CD4-positive, alpha-beta T cell treated with Interleukin-17A for 4 hours (primary cell): ENCODE measurements at regions not wholly inside any gene's neighbourhood (a gene's known extent, or its start where the extent isn't known, plus 50 kb on each side); places are given as distances from the start of the nearest gene placed in this dataset.

Source experiments
- DNase-seq: peaks from one replicate; pipeline ENCODE4 v3.0.0-alpha.2; 2020; ENCODE audit warnings: mixed read lengths

- DNase-seq: no peak
Measured at GRCh38 chr1:82453511-82454185, 652.9 kb downstream of the ADGRL2 start.

GRCh38 chr1:82452096-82452495 lies 651.4 kb downstream of the ADGRL2 start:
- no peak for DNase-seq

GRCh38 chr1:82451191-82451590 lies 650.5 kb downstream of the ADGRL2 start:
- no peak for DNase-seq

- DNase-seq: no peak
Measured at GRCh38 chr1:82449506-82450057, 648.8 kb downstream of the ADGRL2 start.

GRCh38 chr1:82446955-82447354 lies 646.2 kb downstream of the ADGRL2 start:
- no peak for DNase-seq

- no peak for DNase-seq
Measured at GRCh38 chr1:82446236-82446635, 645.5 kb downstream of the ADGRL2 start.

GRCh38 chr1:82445827-82446226 lies 645.1 kb downstream of the ADGRL2 start:
- no peak for DNase-seq

- DNase-seq: no peak
Measured at GRCh38 chr1:82445132-82445531, 644.4 kb downstream of the ADGRL2 start.

- no peak for DNase-seq
Measured at GRCh38 chr1:82441402-82441801, 640.7 kb downstream of the ADGRL2 start.

GRCh38 chr1:82423174-82423815 lies 622.6 kb downstream of the ADGRL2 start:
- no peak for DNase-seq

GRCh38 chr1:82421782-82422181 lies 621.0 kb downstream of the ADGRL2 start:
- DNase-seq: no peak

GRCh38 chr1:82420584-82420983 lies 619.9 kb downstream of the ADGRL2 start:
- no peak for DNase-seq

GRCh38 chr1:82411605-82412004 lies 610.9 kb downstream of the ADGRL2 start:
- no peak for DNase-seq

GRCh38 chr1:82405333-82405732 lies 604.6 kb downstream of the ADGRL2 start:
- no peak for DNase-seq

- DNase-seq: no peak
Measured at GRCh38 chr1:82401116-82401515, 600.4 kb downstream of the ADGRL2 start.

- DNase-seq: no peak
Measured at GRCh38 chr1:82400521-82400920, 599.8 kb downstream of the ADGRL2 start.

- no peak for DNase-seq
Measured at GRCh38 chr1:82399093-82399492, 598.4 kb downstream of the ADGRL2 start.

GRCh38 chr1:82398357-82398756 lies 597.6 kb downstream of the ADGRL2 start:
- DNase-seq: no peak

- DNase-seq: no peak
Measured at GRCh38 chr1:82395440-82395839, 594.7 kb downstream of the ADGRL2 start.

GRCh38 chr1:82392946-82393345 lies 592.2 kb downstream of the ADGRL2 start:
- no peak for DNase-seq

- no peak for DNase-seq
Measured at GRCh38 chr1:82392513-82392912, 591.8 kb downstream of the ADGRL2 start.

GRCh38 chr1:82391712-82392111 lies 591.0 kb downstream of the ADGRL2 start:
- no peak for DNase-seq

GRCh38 chr1:82390627-82391026 lies 589.9 kb downstream of the ADGRL2 start:
- DNase-seq: no peak

GRCh38 chr1:82388679-82389078 lies 587.9 kb downstream of the ADGRL2 start:
- no peak for DNase-seq

- DNase-seq: no peak
Measured at GRCh38 chr1:82387012-82387366, 586.3 kb downstream of the ADGRL2 start.
